Neural cell (in vitro differentiated cells): ENCODE measurements at regions not wholly inside any gene's neighbourhood (a gene's known extent, or its start where the extent isn't known, plus 50 kb on each side); places are given as distances from the start of the nearest gene placed in this dataset.

Experiments
- H2AFZ ChIP-seq: fragments of 200-600, 300-800 bp; sonication (generic), shearing (Covaris generic); 2 replicates; pipeline ENCODE4 v1.6.0; 2014; ENCODE audit warnings: low read depth, mild to moderate bottlenecking, antibody characterized with exemption, low read length, moderate library complexity
- H3F3A ChIP-seq: fragments of 200-600 bp; shearing (Covaris generic); 2 replicates; pipeline ENCODE4 v1.6.1; 2016; ENCODE audit warnings: mild to moderate bottlenecking, moderate library complexity, mixed read lengths, antibody characterized with exemption, low read length; ENCODE audit not compliant: insufficient read depth, poor library complexity, severe bottlenecking
- H3K27ac ChIP-seq: fragments of 200-600, 300-800 bp; sonication (generic), shearing (Covaris generic); 2 replicates; pipeline ENCODE4 v1.5.1; 2014; ENCODE audit warnings: mild to moderate bottlenecking, low read length, moderate library complexity
- H3K27me3 ChIP-seq: fragments of 300-800, 200-600 bp; sonication (generic), shearing (Covaris generic); 2 replicates; pipeline ENCODE4 v1.6.0; 2014; ENCODE audit warnings: mild to moderate bottlenecking, low read depth, low read length, moderate library complexity; ENCODE audit not compliant: insufficient read depth
- H3K36me3 ChIP-seq: fragments of 300-800, 200-600 bp; sonication (generic), shearing (Covaris generic); 2 replicates; pipeline ENCODE4 v1.5.1; 2014; ENCODE audit warnings: mild to moderate bottlenecking, antibody characterized with exemption, low read length, moderate library complexity; ENCODE audit not compliant: insufficient read depth
- H3K4me2 ChIP-seq: fragments of 300-800, 200-600 bp; sonication (generic), shearing (Covaris generic); 2 replicates; pipeline ENCODE4 v1.6.0; 2014; ENCODE audit warnings: mild to moderate bottlenecking, low read length
- H3K4me3 ChIP-seq: fragments of 300-800, 200-600 bp; sonication (generic), shearing (Covaris generic); 2 replicates; pipeline ENCODE4 v1.5.1; 2014; ENCODE audit warnings: mild to moderate bottlenecking, low read length, moderate library complexity
- H3K79me2 ChIP-seq: fragments of 200-600 bp; shearing (Covaris generic); replicated peaks from 2 replicates; pipeline ENCODE4 v1.6.0; 2014; ENCODE audit warnings: mild to moderate bottlenecking, low read length, moderate library complexity; ENCODE audit not compliant: insufficient read depth
- H3K9ac ChIP-seq: fragments of 300-800, 200-600 bp; sonication (generic), shearing (Covaris generic); 2 replicates; pipeline ENCODE4 v1.6.1; 2016; ENCODE audit warnings: mild to moderate bottlenecking, low read length, mixed read lengths
- H3K9me2 ChIP-seq: fragments of 200-600 bp; shearing (Covaris generic); 2 replicates; pipeline ENCODE4 v1.6.1; 2016; ENCODE audit warnings: mild to moderate bottlenecking, low read length, mixed read lengths; ENCODE audit not compliant: insufficient read depth
- H3K9me3 ChIP-seq: fragments of 200-600, 300-800 bp; sonication (generic), shearing (Covaris generic); 2 replicates; pipeline ENCODE4 v1.6.1; 2016; ENCODE audit warnings: mild to moderate bottlenecking, mixed run types, low read length, moderate library complexity, mixed read lengths
- H4K20me1 ChIP-seq: fragments of 200-600 bp; shearing (Covaris generic); 2 replicates; pipeline ENCODE4 v1.6.1; 2016; ENCODE audit warnings: mild to moderate bottlenecking, mixed run types; ENCODE audit not compliant: insufficient read depth
- EP300 ChIP-seq: fragments of 450-650 bp; conservative IDR thresholded peaks from 2 replicates; pipeline ENCODE4 v1.6.1; 2014; ENCODE audit warnings: antibody characterized with exemption, mild to moderate bottlenecking, moderate library complexity; ENCODE audit not compliant: poor library complexity, severe bottlenecking
- EZH2 ChIP-seq: fragments of 200-600, 300-800 bp; shearing (Covaris generic), sonication (generic); IDR thresholded peaks from 2 replicates; pipeline ENCODE4 v1.6.1; 2014; ENCODE audit warnings: antibody characterized with exemption, low read length, borderline replicate concordance, mild to moderate bottlenecking; ENCODE audit not compliant: insufficient read depth, poor library complexity, severe bottlenecking
- MXI1 ChIP-seq: fragments of 450-650 bp; conservative IDR thresholded peaks from 2 replicates; pipeline ENCODE4 v1.6.1; 2014; ENCODE audit warnings: antibody characterized with exemption, mild to moderate bottlenecking; ENCODE audit not compliant: poor library complexity, severe bottlenecking
- POLR2AphosphoS5 ChIP-seq: IDR thresholded peaks from 2 replicates; pipeline ENCODE4 v1.6.1; 2012
- RAD21 ChIP-seq: fragments of 450-650 bp; conservative IDR thresholded peaks from 2 replicates; pipeline ENCODE4 v1.6.1; 2014; ENCODE audit warnings: antibody characterized with exemption, mild to moderate bottlenecking, moderate library complexity
- SMC3 ChIP-seq: fragments of 450-650 bp; conservative IDR thresholded peaks from 2 replicates; pipeline ENCODE4 v1.6.1; 2014; ENCODE audit warnings: antibody characterized with exemption, mild to moderate bottlenecking, moderate library complexity; ENCODE audit not compliant: poor library complexity
- TAF1 ChIP-seq: IDR thresholded peaks from 2 replicates; pipeline ENCODE4 v1.6.1; 2012; ENCODE audit warnings: low read depth
- TF ChIP-seq, protein P1 (sequence below): IDR thresholded peaks from 2 replicates; pipeline ENCODE4 v1.6.1; 2012; ENCODE audit warnings: borderline replicate concordance
- TF ChIP-seq, protein P2 (sequence below): fragments of 450-650 bp; IDR thresholded peaks from 2 replicates; pipeline ENCODE4 v1.5.1; 2014; ENCODE audit warnings: antibody characterized with exemption, mild to moderate bottlenecking, moderate library complexity; ENCODE audit not compliant: poor library complexity, severe bottlenecking

DNA sequence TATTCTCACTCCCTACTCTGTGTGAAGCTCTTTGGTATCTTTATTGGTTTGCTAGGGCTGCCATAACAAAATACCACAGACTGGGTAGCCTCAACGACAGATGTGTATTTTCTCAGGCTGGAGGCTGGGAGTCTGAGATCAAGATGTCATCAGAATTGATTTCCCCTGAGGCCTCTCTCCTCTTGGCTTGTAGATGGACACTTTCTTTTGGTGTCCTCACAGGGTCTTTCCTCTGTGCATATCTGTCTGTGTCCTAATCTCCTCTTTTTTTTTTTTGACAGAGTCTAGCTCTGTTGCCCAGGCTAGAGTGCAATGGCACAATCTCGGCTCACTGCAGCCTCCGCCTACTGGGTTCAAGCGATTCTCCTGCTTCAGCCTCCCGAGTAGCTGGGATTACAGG, 71.4 kb upstream of the KCNJ6 start:
- no peaks in the 10 kb centered on the region for H3K9me3 ChIP-seq
- no peaks in the 10 kb centered on the region for H3K36me3 ChIP-seq
- H3K9me2 ChIP-seq = no peaks in the 10 kb centered on the region
- H3K79me2 ChIP-seq = no peaks in the 10 kb centered on the region
- H3K4me2 ChIP-seq = no peak overlapping the region
- no peak overlapping the region for H3K9ac ChIP-seq
- TF ChIP-seq EZH2 = no peak
- no peak for TF ChIP-seq MXI1
- TF ChIP-seq, protein P1, sequence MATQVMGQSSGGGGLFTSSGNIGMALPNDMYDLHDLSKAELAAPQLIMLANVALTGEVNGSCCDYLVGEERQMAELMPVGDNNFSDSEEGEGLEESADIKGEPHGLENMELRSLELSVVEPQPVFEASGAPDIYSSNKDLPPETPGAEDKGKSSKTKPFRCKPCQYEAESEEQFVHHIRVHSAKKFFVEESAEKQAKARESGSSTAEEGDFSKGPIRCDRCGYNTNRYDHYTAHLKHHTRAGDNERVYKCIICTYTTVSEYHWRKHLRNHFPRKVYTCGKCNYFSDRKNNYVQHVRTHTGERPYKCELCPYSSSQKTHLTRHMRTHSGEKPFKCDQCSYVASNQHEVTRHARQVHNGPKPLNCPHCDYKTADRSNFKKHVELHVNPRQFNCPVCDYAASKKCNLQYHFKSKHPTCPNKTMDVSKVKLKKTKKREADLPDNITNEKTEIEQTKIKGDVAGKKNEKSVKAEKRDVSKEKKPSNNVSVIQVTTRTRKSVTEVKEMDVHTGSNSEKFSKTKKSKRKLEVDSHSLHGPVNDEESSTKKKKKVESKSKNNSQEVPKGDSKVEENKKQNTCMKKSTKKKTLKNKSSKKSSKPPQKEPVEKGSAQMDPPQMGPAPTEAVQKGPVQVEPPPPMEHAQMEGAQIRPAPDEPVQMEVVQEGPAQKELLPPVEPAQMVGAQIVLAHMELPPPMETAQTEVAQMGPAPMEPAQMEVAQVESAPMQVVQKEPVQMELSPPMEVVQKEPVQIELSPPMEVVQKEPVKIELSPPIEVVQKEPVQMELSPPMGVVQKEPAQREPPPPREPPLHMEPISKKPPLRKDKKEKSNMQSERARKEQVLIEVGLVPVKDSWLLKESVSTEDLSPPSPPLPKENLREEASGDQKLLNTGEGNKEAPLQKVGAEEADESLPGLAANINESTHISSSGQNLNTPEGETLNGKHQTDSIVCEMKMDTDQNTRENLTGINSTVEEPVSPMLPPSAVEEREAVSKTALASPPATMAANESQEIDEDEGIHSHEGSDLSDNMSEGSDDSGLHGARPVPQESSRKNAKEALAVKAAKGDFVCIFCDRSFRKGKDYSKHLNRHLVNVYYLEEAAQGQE = no peak
- TF ChIP-seq TAF1 = no peak
- no peak for TF ChIP-seq POLR2AphosphoS5
- no peak for TF ChIP-seq RAD21
- no peak for TF ChIP-seq EP300
- TF ChIP-seq, protein P2, sequence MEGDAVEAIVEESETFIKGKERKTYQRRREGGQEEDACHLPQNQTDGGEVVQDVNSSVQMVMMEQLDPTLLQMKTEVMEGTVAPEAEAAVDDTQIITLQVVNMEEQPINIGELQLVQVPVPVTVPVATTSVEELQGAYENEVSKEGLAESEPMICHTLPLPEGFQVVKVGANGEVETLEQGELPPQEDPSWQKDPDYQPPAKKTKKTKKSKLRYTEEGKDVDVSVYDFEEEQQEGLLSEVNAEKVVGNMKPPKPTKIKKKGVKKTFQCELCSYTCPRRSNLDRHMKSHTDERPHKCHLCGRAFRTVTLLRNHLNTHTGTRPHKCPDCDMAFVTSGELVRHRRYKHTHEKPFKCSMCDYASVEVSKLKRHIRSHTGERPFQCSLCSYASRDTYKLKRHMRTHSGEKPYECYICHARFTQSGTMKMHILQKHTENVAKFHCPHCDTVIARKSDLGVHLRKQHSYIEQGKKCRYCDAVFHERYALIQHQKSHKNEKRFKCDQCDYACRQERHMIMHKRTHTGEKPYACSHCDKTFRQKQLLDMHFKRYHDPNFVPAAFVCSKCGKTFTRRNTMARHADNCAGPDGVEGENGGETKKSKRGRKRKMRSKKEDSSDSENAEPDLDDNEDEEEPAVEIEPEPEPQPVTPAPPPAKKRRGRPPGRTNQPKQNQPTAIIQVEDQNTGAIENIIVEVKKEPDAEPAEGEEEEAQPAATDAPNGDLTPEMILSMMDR = no peak
- no peak for TF ChIP-seq SMC3
- H2AFZ ChIP-seq = no peak overlapping the region
- no peak overlapping the region for H3K4me3 ChIP-seq
- no peaks in the 10 kb centered on the region for H3K27me3 ChIP-seq
- no peak overlapping the region for H3K27ac ChIP-seq
- H4K20me1 ChIP-seq = no peaks in the 10 kb centered on the region
- H3F3A ChIP-seq = no peaks in the 10 kb centered on the region

- Histone ChIP-seq H3K9me2 (no peaks in the 10 kb centered on the region), H3K9me3 (no peaks in the 10 kb centered on the region), H3K79me2 (no peaks in the 10 kb centered on the region), H3K4me2 (no peak overlapping the region), H3K36me3 (no peaks in the 10 kb centered on the region), H4K20me1 (no peaks in the 10 kb centered on the region), H3K27ac (no peak overlapping the region), H3K9ac (no peak overlapping the region), H3F3A (no peaks in the 10 kb centered on the region), H3K4me3 (no peak overlapping the region), H3K27me3 (no peaks in the 10 kb centered on the region), H2AFZ (no peak overlapping the region)
- TF ChIP-seq, protein P1 = no peak
- no peak for TF ChIP-seq POLR2AphosphoS5
- TF ChIP-seq RAD21 = no peak
- no peak for TF ChIP-seq MXI1
- TF ChIP-seq TAF1 = no peak
- TF ChIP-seq SMC3 = no peak
- no peak for TF ChIP-seq EP300
- TF ChIP-seq, protein P2 = no peak
Measured at GRCh38 chr21:37993071-37993470, 76.8 kb upstream of the KCNJ6 start.
